Ishikawa (cell line): ENCODE measurements at regions not wholly inside any gene's neighbourhood (a gene's known extent, or its start where the extent isn't known, plus 50 kb on each side); places are given as distances from the start of the nearest gene placed in this dataset.

Source experiments
- CREB1 ChIP-seq: IDR thresholded peaks from 2 replicates; pipeline ENCODE4 v1.6.1; 2012; ENCODE audit warnings: low read depth
- TAF1 ChIP-seq: IDR thresholded peaks from 2 replicates; pipeline ENCODE4 v1.6.1; 2012; ENCODE audit warnings: low read depth, mild to moderate bottlenecking

- TF ChIP-seq CREB1, result no peak
- no peak for TF ChIP-seq TAF1
Observed at GRCh38 chr13:28545583-28546333, 50.8 kb upstream of the FLT1 start.
